Omental fat pad (tissue), 3 donors: ENCODE measurements at regions not wholly inside any gene's neighbourhood (a gene's known extent, or its start where the extent isn't known, plus 50 kb on each side); places are given as distances from the start of the nearest gene placed in this dataset.

Experiments
- ATAC-seq: fragments of 150-250 bp; one replicate; pipeline ENCODE4 v1.9.1; 2016; ENCODE audit warnings: mild to moderate bottlenecking, moderate library complexity; ENCODE audit not compliant: low FRiP score
- DNase-seq: peaks from one replicate; pipeline ENCODE4 v3.0.0-alpha.2; 2019; ENCODE audit warnings: low spot score
- TF ChIP-seq, protein P1 (sequence below), 3 donors: fragments of 450-650 bp; IDR thresholded peaks; one replicate each; pipeline ENCODE4 v1.5.1; 2016 to 2017; ENCODE audit warnings: antibody characterized with exemption in 3 of 3, mild to moderate bottlenecking in 3 of 3, moderate library complexity in 2 of 3

DNA sequence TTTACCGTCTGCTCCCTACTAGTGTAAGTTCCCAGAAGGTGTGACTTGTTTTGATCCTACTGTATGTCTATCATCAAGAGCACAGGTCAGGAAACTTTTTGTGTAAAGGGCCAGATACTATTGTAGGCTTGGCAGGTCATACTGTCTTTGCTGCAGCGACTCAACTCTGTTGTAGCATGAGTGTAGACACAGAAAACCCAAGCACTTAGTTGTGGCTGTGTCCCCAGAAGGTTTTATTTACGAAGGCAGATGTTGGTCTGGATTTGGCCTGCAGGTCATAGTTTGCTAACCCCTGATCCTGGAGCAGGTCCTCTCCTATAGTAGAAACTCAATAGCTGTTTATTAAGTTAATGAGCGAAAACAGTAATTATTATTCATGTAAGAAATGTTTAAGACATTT, 365.9 kb upstream of the B3GALT2 start:
- TF ChIP-seq, protein P1, sequence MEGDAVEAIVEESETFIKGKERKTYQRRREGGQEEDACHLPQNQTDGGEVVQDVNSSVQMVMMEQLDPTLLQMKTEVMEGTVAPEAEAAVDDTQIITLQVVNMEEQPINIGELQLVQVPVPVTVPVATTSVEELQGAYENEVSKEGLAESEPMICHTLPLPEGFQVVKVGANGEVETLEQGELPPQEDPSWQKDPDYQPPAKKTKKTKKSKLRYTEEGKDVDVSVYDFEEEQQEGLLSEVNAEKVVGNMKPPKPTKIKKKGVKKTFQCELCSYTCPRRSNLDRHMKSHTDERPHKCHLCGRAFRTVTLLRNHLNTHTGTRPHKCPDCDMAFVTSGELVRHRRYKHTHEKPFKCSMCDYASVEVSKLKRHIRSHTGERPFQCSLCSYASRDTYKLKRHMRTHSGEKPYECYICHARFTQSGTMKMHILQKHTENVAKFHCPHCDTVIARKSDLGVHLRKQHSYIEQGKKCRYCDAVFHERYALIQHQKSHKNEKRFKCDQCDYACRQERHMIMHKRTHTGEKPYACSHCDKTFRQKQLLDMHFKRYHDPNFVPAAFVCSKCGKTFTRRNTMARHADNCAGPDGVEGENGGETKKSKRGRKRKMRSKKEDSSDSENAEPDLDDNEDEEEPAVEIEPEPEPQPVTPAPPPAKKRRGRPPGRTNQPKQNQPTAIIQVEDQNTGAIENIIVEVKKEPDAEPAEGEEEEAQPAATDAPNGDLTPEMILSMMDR (IDR thresholded peaks at IDR 0.05) = no peak
- DNase-seq (no peak), ATAC-seq (no peak)

DNA sequence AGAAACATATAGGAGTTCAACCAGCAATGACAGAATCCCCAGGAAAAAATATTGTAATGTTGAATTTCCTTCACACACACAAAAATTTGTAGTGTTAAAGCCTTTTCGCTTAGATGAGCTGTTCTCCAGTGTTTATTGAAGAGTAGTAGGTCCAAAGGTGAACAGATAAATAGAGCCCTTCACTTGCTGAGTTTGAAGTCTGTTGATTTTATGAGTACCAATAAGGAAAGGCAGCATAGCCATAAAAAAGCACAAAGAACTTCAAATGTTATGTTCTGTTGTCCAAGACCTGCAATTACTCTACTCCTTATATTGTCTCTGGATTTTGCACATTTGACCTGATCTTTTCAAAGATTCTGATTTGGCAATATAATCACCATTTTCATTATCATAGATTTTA, 362.7 kb upstream of the B3GALT2 start:
- DNase-seq (no peak), ATAC-seq (no peak)
- TF ChIP-seq, protein P1 (IDR thresholded peaks at IDR 0.05) = no peak

DNA sequence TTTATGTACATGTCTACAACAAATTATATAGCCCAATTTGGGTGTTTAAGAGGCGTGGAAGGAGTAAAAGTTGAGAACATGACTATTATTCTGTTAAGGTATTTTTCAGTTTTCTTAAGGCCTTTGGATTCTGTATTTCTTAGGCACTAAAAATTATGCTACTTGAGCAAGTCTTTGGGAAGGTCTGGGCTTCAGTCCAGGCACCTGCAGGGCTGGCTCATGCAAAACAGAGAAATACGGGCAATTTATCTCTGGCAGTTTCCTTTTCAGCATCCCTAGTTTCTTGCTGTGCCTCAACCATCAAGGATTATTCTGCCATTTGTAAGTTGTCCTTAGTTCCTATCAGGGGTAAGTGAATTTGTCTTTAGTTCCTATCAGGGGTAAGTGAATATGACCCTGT, 358.8 kb upstream of the B3GALT2 start:
- ATAC-seq = no peak
- TF ChIP-seq, protein P1 (IDR thresholded peaks at IDR 0.05) = no peak
- no peak for DNase-seq

DNA sequence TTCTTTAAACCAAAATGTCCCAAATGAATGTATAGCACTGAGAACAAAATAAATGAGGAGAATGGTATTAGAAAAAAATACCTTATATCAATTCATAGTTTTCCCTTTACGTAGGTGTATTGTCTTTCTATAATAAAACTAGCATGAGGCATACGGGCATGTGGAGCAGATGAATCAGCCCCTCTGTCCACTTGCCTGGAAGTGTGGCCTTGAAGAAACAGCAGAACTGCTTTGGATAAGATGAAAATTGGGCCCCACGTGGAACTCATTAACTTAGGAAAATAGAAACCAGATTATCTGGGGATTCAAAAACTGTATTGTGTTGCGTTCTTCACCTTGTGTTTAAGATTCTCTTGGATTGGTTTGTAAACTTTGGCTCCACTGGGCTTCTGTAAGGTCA, 356.8 kb upstream of the B3GALT2 start:
- ATAC-seq (no peak), DNase-seq (no peak)
- TF ChIP-seq, protein P1 (IDR thresholded peaks at IDR 0.05) = no peak

DNA sequence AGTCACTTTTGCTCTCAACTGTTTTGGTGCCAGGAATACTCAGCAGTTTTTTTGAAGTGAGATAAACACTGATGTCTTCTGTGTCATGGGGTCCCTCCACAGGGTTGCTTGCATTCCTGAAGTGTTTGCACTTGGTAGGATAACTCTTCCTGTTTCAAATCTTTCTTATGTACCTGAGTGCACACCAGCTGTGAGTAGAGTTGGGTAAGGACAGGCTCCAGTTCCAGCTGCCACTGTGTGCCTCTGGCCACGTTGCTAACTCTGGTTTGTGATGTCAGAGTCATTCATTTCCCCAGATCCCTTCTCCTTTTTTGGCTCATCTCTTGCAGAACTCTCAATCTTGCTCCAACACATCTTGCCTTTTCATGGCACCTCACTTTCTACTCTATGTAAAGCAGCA, 356.3 kb upstream of the B3GALT2 start:
- ATAC-seq = no peak
- DNase-seq = no peak
- TF ChIP-seq, protein P1 (IDR thresholded peaks at IDR 0.05) = no peak

DNA sequence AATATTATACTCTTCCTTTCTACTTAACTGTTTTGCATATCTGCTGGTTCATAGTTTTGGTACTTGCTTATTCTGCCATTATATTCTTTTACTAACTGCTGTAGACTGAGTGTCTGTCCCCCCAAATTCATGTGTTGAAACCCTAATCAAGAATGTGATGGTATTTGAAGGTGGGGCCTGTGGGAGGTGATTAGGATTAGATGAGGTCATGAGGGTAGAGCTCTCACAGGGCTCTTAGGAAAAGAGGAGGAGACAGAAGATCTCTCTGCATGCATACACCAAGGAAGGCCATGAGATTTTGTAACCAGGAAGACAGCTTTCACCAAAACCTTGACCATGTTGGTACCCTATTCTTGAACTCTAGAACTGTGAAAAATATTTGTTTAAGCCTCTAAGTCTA, 354.1 kb upstream of the B3GALT2 start:
- ATAC-seq = no peak
- TF ChIP-seq, protein P1 (IDR thresholded peaks at IDR 0.05) = no peak
- DNase-seq = no peak

DNA sequence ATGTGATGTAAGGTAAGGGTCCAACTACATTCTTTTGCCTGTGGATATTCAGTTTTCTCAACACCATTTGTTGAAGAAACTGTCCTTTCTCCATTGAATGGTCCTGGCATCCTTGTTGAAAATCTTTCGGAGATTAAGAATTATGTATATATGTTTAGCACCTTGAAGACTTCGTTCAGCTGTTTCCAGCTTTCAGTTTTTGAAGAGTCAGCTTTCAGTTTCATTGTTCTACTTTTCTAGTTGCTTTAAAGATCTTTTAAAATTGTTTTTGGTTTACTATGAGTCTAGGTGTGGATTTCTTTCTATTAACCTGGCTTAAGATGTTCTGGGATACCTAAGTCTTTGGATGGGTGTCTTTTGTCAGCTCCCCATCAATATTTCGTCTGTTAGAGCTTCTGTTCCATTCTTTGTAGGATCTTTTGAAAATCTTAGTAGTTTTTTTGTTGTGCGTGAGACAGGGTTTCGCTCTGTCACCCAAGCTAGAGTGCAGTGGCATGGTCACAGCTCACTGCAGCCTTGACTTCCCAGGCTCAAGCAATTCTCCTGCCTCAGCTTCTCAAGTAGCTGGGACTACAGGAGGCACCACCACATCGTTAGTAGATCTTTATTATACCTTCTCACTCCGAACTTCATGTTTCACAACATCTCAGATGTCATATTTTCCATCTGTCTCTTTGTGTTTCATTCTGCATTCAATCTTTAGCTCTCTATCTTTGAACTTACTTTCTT, 353.5 kb upstream of the B3GALT2 start:
- TF ChIP-seq, protein P1 (IDR thresholded peaks at IDR 0.05) = no peak
- ATAC-seq = no peak
- no peak for DNase-seq
